Tongue (tissue), 1 donor: ENCODE measurements at regions not wholly inside any gene's neighbourhood (a gene's known extent, or its start where the extent isn't known, plus 50 kb on each side); places are given as distances from the start of the nearest gene placed in this dataset.

Experiments used
- DNase-seq: peaks from one replicate; pipeline ENCODE4 v3.0.0-alpha.2; 2015

- no peak for DNase-seq
Measured at GRCh38 chrX:43018031-43018430, 240.1 kb upstream of the PPP1R2C start.

- DNase-seq, result no peak
Measured at GRCh38 chrX:43019021-43019420, 241.1 kb upstream of the PPP1R2C start.

GRCh38 chrX:43025806-43026315 lies 247.9 kb upstream of the PPP1R2C start:
- DNase-seq, result no peak

- DNase-seq, result no peak
Measured at GRCh38 chrX:43064096-43064495, 286.1 kb upstream of the PPP1R2C start.

- no peak for DNase-seq
Measured at GRCh38 chrX:43065978-43066377, 288.0 kb upstream of the PPP1R2C start.

- no peak for DNase-seq
Measured at GRCh38 chrX:43068639-43069038, 290.7 kb upstream of the PPP1R2C start.

GRCh38 chrX:43083016-43083415 lies 305.1 kb upstream of the PPP1R2C start:
- no peak for DNase-seq

- DNase-seq, result peak; percentile 18
Measured at GRCh38 chrX:43087830-43088229, 309.9 kb upstream of the PPP1R2C start.

- DNase-seq, result no peak
Measured at GRCh38 chrX:43096830-43097229, 318.9 kb upstream of the PPP1R2C start.

- no peak for DNase-seq
Measured at GRCh38 chrX:43106009-43106408, 328.0 kb upstream of the PPP1R2C start.

- no peak for DNase-seq
Measured at GRCh38 chrX:43108828-43109227, 330.9 kb upstream of the PPP1R2C start.

- DNase-seq, result no peak
Measured at GRCh38 chrX:43121637-43122036, 343.7 kb upstream of the PPP1R2C start.

- DNase-seq, result no peak
Measured at GRCh38 chrX:43139645-43140044, 361.7 kb upstream of the PPP1R2C start.

- DNase-seq, result no peak
Measured at GRCh38 chrX:43140582-43140981, 362.6 kb upstream of the PPP1R2C start.

GRCh38 chrX:43141885-43142284 lies 363.9 kb upstream of the PPP1R2C start:
- DNase-seq, result no peak

GRCh38 chrX:43148305-43148704 lies 370.3 kb upstream of the PPP1R2C start:
- no peak for DNase-seq

- no peak for DNase-seq
Measured at GRCh38 chrX:43165343-43165920, 387.5 kb upstream of the PPP1R2C start.

GRCh38 chrX:43166874-43167273 lies 388.9 kb upstream of the PPP1R2C start:
- no peak for DNase-seq

GRCh38 chrX:43175434-43175833 lies 397.5 kb upstream of the PPP1R2C start:
- no peak for DNase-seq

GRCh38 chrX:43176686-43177085 lies 398.7 kb upstream of the PPP1R2C start:
- no peak for DNase-seq

GRCh38 chrX:43188296-43188695 lies 410.3 kb upstream of the PPP1R2C start:
- no peak for DNase-seq

GRCh38 chrX:43211570-43211969 lies 433.6 kb upstream of the PPP1R2C start:
- no peak for DNase-seq

GRCh38 chrX:43218198-43218597 lies 437.9 kb upstream of the MAOA start:
- DNase-seq, result no peak

GRCh38 chrX:43224496-43224895 lies 431.6 kb upstream of the MAOA start:
- no peak for DNase-seq
